Activated CD4-positive, CD25-positive, alpha-beta regulatory T cell (primary cell): ENCODE measurements at regions not wholly inside any gene's neighbourhood (a gene's known extent, or its start where the extent isn't known, plus 50 kb on each side); places are given as distances from the start of the nearest gene placed in this dataset.
"Not testable (repeated sequence)": the region's sequence is repeated elsewhere in the genome, so short reads cannot be mapped to it uniquely, and the experiment has no call there.

Source experiments
- DNase-seq, 4 experiments: peaks; one replicate each; lab custom pipeline; 2025; lab: John Stamatoyannopoulos, UW

DNA sequence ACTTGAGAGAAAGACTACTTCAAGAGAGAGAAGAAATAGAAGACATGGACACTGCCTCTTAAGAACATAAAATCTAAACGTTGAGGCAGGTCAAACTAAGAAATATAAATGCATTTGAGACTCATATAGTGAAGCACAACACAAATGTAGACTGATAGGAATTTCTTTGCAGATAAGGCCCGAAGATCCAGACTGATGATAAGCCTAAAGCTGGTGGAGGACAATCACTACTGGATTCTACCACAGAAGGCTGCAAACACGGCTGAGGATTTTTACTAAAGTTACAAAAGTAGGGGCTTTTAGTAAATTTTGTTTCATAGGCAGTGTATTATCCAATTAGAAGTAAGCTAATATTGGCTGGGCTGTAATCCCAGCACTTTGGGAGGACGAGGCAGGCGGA, 278.3 kb downstream of the RAP2B start:
- DNase-seq, result no peak

DNA sequence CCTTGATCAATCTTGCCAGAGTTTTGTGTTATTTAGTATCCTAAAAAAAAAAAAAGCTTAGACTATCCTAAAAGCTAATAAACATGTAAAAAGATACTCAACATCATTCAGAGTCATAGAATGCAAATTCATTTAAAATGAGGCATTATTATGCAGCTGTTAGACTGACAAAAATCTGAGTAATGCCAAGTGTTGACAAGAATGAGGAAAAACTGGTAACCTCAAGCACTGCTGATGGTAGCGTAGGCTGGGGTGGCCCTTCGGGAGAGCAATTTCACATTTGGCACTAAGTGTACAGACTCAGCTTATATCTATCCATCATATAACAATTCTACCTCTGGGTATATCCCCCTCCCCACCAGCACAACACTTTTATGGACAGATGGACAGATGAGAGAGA, 280.4 kb downstream of the RAP2B start:
- no peak for DNase-seq

DNA sequence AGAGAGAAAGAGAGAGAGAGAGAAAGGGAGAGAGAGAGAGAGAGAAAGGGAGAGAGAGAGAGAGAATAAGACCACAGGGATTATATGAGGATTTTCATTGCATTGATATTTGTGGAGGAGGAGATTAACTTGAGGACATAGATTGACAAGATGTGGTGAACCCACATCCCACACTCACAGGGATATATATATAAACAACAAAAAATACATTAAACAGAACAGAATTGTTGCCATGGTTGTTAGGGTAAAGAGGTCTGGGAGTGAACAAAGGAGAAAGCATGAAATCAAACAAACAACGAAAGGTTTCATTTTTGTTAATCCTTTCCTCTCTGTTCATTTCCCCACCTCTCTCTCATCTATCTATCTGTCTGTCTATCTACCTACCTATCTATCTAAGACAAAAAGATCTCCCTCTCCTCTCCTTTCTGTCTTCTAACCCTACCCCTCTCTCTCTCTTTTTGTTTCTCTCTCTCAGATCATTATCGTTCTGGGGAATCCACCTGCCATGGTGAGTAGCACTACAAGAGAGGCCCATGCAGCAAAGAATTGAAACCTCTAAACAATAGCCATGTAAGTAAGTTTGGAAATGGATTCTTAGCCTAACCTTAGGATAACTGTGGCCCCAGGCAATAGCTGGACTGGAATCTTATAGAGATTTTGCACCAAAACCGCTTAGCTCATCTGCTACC, 280.9 kb downstream of the RAP2B start:
- no peak for DNase-seq

GRCh38 chr3:153443961-153444360, 281.9 kb downstream of the RAP2B start:
- no peak for DNase-seq

DNA sequence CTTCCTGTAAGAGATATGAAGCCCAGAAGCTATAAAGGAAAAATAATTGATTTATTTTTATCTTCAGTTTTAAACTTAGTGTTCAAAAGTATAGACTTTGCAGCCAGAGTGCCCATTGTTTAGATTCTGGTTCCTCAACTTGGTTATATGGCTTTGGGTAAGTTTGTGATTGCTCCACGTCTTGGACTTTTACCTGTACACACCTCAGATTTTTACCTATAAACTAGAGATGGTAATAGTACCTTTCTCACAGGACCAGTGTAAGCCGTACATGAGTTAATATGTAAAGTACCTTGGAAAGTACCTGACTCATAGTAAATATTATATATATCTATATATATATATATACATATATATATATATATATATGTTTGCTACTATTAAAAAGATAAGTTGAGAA, 283.8 kb downstream of the RAP2B start:
- no peak for DNase-seq

- no peak for DNase-seq
Observed at GRCh38 chr3:153448151-153448829, 286.3 kb downstream of the RAP2B start.

DNA sequence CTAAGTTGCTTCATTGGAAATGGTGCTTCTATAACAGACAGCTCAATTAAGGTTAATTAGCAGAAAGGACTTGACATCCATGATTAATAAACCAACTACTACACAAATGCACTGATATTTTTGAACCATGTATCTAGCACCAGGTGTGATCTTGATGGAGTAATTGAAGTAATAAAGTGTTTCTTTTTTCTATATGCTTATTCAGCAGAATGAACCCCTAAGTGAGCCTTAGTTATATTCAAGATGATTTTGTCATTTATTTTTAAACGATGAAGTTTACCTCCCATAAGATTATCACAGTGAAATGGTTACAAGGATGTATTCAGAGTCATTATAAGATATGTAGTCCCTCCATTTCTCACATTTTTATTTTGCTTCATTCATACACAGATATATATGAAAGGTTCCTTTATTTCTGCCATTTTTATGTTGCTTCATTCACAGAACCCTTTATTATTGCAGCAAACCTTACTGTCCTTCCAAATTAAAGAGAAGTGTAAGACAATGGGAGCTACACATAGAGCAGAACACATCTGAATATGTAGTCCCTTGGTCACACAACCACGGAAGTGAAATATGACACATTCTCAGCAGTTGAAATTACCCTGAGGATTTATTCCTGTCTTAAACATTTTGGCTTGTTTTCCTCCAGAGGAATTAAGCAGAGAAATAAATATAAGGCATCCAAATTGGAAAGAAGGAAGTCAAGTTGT, 295.0 kb downstream of the RAP2B start:
- DNase-seq, result no peak

DNA sequence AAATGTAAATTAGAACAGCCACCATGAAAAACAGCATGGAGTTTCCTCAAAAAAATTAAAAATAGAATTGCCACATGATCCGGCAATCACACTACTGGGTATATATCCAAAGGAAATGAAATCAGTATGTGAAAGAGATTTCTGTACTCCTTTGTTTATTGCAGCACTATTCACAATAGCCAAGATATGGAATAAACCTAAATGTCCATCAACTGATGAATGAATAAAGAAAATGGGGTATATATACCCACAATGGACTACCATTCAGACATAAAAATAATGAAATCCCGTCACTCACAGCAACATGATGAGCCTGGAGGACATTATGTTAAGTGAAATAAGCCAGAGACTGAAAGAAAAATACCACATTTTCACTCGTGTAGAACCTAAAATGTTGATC, 296.9 kb downstream of the RAP2B start:
- DNase-seq, result no peak

DNA sequence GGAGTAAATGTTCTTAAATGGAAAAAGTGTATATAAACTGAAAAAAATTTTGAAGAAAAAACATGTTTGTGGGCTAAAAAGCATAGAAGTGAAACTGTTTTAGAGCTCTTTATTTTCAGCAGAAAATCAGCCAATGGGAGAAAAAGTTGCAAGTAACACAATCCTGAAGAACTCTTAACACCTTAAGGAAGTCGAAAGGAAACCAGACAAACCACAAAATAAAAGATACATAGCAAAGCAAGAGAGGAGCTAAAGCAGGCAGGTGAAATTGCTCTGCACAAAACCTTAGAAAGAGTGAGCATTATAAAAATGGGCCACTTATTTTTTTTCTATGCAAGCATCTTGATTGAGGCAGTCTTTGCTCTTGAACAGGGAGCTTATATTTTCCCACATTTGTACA, 300.5 kb downstream of the RAP2B start:
- DNase-seq, result no peak

DNA sequence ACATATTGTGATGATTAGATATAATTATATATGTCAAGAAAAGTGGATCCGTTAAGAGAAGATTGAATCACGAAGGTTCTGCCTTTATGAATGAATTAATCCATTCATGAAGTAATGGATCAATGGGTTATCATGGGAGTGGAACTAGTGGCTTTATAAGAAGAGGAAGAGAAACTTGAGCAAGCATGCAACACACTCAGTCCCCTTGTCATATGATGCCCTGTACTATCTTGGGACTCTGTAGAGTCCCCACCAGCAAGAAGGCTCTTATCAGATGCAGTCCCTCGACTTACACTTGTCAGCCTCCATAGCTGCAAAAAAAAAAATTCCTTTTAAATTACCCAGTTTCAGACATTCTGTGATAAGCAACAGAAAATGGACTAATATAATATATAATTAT, 301.9 kb downstream of the RAP2B start:
- no peak for DNase-seq

DNA sequence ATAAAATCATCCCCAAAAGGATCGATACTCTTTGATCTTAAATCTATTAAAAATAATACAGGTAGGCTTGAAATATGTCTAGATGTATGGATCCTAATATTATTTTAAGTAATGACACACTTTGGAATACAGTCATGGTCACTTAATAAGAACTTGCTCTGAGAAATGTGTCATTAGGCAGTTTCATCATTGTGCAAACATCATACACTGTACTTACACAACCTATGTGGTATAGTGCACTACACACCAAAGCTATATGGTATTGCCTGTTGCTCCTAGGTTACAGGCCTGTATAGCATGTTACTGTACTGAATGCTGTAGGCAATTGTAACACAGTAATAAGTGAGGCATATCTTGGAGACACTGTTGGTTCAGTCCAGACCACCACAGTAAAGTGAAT, 307.1 kb downstream of the RAP2B start:
- no peak for DNase-seq

DNA sequence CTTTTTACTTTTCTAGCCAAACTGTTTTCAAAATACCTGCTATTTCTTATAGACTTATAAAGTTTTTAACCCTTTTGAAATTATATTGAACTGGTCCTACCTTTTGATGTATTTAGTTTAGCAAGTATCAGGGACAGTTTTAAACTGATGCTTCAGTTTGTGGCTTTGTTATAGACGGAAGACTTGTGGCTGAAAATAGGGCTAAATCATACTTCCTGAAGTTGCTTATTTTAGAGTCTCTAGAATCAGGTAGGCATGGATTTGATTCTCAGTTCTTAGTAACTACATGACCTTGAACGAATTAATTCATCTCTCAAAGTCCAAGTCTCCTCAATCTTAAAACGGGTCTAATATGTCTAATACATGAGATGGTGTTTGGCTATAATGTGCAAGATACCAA, 322.8 kb downstream of the RAP2B start:
- no peak for DNase-seq

GRCh38 chr3:153495422-153495821, 333.4 kb downstream of the RAP2B start:
- DNase-seq, result no peak

GRCh38 chr3:153502682-153503081, 340.7 kb downstream of the RAP2B start:
- no peak for DNase-seq

- no peak for DNase-seq
Observed at GRCh38 chr3:153503873-153504272, 341.8 kb downstream of the RAP2B start.

DNA sequence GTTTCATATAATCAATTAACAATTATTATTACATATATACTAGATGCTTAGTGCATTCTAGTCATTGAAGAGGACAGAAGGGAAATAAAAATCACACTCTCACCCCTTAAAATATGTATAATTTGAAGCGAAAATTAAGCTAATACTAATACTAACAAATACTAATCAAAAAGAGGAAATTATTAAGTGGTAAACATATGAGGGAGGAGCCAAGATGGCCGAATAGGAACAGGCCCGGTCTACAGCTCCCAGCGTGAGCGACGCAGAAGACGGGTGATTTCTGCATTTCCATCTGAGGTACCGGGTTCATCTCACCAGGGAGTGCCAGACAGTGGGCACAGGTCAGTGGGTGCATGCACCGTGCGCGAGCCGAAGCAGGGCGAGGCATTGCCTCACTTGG, 344.2 kb downstream of the RAP2B start:
- not testable (repeated sequence) for DNase-seq

- not testable (repeated sequence) for DNase-seq
Observed at GRCh38 chr3:153506686-153507085, 344.7 kb downstream of the RAP2B start.

DNA sequence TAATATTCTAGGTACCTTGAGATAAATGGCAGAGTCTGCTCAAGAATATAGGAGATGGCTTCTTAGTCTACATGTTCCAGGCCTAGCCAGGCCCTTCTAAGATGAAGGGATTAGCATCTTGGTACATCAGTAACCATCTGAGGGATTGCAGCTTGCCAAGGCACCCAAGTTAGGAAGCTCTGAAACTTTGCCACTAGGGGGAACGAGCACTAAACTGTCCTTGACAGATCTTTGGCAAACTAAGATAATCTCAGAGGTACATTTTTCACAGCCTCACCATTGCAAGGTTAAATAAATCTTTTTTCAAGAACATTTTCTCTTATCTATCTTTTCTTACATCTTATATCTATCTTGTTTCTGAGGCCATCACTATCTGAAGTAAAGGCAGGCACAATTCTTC, 351.2 kb downstream of the RAP2B start:
- DNase-seq, result no peak

DNA sequence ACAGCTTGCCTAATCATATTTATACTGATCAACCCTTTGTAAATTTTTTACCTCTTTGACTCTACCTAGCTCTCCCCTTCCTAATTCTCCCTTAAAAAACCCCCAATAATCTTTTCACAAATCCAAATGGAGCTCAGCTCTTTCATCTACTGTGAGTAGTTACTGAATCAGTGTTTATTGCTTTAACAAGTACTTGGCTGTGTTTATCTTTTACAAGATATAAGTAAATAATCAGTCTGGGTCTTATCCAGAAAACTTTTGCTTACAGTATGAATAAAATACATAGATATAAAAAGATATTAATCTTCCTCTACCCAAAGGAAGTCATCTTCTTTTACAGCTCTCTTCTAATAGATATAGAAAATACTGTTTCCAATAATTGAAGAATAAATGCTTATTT, 366.4 kb downstream of the RAP2B start:
- DNase-seq, result no peak

- DNase-seq, result no peak
Observed at GRCh38 chr3:153539263-153539662, 377.2 kb downstream of the RAP2B start.

DNA sequence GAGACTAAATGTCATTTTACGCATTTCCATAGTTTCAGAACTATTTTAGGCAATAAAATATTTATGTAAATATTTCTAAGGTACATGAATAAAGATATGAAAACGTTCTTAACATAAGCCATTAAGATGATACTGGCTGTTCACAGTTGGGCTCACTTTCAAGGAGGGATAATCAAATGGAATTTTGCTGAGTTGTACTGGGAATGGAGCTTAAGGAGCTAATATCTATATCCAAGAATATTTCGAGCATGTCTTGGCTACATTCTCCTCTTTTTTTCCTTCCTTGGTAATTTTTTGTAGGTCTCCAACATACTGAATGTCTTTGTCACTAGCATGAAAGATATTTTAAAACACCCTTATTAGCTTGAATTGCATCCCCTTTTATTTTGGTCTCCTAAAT, 383.4 kb downstream of the RAP2B start:
- no peak for DNase-seq

GRCh38 chr3:153547970-153548369, 385.9 kb downstream of the RAP2B start:
- DNase-seq, result no peak

DNA sequence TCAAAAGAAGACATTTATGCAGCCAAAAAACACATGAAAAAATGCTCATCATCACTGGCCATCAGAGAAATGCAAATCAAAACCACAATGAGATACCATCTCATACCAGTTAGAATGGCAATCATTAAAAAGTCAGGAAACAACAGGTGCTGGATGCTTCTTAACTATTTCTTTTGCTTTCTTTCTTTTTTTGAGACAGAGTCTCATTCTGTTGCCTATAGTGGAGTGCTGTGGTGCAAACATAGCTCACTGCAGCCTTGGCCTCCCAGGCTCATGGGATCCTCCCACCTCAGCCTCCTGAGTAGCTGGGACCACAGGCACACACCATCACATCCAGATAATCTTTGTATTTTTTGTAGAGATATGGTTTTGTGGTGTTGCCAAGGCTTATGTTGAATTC, 387.7 kb downstream of the RAP2B start:
- DNase-seq, result not testable (repeated sequence)
